Kidney glomerular epithelial cell (primary cell): ENCODE measurements at regions not wholly inside any gene's neighbourhood (a gene's known extent, or its start where the extent isn't known, plus 50 kb on each side); places are given as distances from the start of the nearest gene placed in this dataset.
"Not testable (repeated sequence)": the region's sequence is repeated elsewhere in the genome, so short reads cannot be mapped to it uniquely, and the experiment has no call there.

Source experiments
- DNase-seq: peaks from one replicate; lab custom pipeline; 2025; lab: John Stamatoyannopoulos, UW

DNA sequence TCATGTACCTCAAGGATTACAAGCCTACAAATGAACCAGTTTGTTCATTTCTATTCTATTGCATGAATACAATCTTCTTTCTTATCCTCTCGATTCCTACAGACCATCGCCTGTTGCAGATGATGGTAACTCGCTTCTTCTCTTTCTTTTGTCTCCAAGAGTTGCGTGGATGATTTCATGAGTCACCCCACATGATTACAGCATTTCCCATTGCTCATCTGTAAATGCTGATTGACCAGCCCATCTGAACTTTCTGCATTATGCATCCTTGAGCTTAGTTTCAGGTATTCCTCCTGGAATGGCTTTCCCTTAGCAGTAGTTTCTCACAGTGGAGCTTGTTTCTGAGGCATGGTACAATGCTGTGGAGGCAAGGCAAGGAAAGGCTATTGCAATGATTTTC is 109.6 kb upstream of the TOPAZ1 start:
- no peak for DNase-seq

GRCh38 chr3:44132593-44132992 is 109.1 kb upstream of the TOPAZ1 start:
- DNase-seq, result no peak

GRCh38 chr3:44136421-44136820 is 105.3 kb upstream of the TOPAZ1 start:
- no peak for DNase-seq

GRCh38 chr3:44146073-44146472 is 95.6 kb upstream of the TOPAZ1 start:
- DNase-seq, result no peak

DNA sequence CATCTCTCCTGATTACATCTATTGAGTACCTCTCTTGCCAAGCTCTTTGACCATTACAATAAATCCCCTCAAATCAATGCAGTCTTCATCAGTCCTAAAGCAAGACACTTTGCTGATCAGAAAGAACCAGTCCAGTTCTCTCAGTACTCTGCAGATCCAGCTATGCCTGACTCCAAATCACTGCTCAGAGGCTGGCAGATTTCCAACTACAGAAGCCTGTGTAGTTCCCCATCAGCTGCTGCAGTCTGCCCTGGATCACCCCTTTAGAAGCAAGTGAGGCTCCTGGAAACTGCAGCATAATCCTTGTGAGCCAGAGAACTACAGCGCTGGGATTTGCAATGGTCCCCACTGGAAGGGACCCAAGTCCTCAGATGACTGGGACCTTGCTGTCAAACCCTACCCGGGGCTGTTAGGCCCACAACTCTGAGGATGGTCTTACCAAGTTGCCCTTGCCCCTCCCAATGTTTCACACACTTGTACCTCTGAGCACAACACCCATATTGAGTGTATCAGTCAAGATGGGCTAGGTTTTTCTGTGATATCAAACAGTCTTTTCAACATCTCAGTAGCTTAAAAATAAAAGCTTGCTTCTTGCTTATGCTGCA is 81.9 kb upstream of the TOPAZ1 start:
- no peak for DNase-seq

GRCh38 chr3:44160818-44161217 is 80.9 kb upstream of the TOPAZ1 start:
- no peak for DNase-seq

DNA sequence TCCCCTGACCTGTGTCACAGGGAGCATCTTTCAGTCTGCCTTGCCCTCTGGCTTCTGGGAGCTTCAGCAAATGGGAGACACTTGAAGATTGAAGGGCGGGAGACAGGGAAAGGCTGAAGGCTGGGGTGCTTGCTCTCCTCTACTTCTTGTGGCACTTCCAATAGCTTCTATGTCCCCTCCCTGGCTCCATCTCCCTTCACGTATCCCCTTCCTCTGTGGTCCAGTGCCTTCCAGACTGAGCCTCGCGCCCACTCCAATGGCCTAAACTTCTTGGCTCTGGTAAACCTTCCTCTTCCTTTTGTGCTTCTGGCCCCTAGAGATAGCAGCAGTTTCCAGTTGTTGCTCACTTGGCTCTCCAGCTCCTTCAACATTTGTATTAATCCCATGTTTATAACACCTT is 69.8 kb upstream of the TOPAZ1 start:
- DNase-seq, result no peak

DNA sequence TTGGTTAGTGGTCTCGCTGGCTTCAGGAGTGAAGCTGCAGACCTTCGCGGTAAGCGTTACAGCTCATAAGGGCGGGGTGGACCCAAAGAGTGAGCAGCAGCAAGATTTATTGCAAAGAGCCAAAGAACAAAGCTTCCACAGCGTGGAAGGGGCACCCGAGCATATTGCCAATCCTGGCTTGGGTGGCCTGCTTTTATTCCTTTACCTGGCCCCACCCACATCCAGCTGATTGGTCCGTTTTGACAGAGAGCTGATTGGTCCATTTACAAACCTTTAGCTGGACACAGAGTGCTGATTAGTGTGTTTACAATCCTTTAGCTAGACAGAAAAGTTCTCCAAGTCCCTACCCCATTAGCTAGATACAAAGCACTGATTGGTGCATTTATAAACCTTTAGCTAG is 69.0 kb upstream of the TOPAZ1 start:
- DNase-seq, result not testable (repeated sequence)

DNA sequence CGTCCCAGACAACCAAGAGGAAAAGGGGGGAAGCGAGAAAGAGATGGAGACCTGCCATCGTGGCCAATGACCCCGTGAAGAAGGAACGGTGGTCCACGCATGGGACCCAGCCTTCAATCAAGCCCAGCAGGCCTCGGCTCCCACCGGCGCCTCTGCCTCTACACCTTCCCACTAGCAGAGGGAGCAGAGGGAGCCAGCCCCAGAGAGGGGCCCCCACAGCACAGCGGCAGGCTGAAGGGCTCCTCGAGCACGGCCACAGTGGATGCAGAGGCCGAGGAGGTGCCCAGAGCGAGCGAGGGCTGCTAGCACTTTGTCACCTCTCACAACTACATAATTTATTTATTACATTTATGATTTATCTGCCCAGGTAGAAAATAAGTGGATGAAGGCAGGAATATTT is 68.4 kb upstream of the TOPAZ1 start:
- DNase-seq, result no peak

DNA sequence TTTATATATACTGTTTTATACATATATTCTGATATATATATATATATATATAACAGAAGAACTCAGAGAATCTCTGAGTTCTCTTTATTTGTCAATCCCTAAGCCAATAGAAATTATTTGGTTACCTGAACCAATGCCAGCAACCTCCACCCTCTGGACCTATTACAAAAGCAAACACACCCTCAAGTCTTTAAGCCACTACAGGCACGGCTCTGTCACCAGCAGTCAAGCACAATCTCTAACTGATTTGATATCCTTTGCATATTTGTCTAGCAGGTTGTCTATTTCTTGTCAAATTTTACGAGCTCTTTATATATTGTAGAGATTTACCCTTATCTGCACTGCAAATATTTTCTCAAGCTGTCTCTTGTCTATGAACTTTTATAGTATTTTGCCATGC is 66.6 kb upstream of the TOPAZ1 start:
- DNase-seq, result no peak

DNA sequence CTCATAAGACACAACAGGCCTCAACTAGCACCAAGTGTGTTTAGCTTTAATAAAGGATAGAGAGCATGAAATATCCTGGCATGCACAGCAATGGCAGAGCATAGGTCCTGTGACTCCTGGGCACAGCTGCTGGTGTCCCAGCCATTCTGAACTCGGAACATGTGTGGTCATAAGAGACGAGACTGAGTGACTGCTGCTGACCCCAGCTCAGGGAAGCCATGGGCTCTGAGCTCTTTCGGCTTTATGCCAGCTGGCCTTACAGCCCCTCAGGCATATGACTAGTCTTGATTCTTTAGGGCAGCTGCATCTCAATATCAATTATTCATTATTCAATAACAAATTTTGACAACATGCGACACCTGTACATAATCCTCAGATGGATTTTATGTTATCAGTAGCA is 62.4 kb upstream of the TOPAZ1 start:
- DNase-seq, result no peak

DNA sequence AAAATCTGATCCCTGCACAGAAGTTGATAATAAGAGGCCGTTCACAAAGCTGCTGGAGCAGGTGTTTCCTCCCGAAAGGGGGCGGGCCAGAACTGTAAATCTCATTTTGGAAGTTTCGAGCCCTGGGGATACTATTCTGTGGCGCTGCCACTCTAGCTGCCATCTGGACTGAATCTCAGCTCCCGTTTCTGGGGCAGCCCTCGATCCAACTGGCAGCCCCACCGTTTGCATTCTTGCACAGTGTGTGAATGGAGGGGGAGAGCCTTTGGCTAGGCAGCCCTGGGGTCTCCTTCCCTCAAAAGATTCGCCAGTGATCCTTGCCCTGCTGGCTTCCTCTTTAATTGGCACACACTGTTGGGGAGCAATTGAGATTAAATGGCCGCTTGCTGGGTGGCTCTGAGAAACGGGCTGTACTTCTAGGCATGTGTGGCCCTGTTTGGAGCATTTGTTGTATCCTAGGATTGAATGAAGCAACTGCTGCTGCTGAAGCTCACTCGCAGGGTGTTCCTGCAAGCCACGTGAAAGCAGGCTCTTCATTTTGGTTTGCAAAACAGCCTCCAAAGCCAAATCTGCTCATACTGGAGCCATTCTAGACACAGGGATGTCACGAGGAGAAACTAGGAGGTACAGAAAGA is 57.2 kb upstream of the TOPAZ1 start:
- DNase-seq, result no peak

DNA sequence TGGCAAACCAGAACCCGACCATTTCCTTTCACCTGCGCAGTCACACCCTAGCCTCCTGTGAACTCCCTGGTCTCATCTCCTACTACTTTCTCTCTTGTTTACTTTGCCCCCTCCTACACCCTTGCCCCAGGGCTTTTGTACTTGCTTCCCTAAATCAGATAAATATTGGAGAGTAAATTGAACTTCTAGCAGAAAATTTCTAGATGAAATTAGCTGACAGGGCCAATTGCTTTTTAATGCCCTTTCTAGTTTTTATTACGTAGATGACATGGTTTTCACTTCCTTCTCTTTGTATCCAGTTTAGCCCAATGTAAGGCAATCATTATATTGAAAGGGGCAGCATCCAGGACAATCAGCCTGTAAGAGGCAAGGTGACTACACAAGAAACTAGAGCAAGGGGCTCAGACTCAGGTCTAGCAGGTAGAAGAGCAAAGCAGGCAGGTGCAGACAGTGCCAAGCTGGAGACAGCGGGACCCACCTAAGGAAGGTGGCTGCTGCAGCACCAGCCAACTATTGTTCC is 56.2 kb upstream of the TOPAZ1 start:
- DNase-seq, result no peak

DNA sequence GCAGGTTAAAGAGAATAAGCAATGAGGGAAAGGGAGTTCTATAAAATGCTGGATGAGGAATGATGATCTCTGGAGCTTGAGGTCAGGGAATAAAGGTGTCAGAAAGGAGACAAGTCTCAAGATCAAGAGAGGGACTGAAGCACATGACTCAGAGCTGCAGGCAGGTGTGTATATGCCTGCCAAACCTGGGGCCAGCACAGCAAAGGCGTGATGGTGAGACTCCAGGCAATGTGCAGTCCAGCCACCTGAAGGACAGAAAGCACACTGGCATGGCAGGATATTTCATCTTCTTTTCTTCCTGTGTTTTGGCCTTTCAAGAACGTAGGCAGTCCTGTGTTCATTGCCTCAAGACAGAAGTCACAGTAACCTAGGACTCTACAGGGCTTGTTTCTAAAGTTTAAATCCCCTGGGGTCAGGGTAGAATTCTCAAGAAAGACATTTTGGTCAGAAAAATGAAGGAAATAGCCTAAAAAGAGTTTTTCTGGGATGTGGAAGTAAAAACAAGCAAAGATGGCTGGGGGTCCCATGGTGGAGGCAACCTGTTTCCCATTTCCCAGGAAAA is 55.5 kb upstream of the TOPAZ1 start:
- DNase-seq, result no peak

DNA sequence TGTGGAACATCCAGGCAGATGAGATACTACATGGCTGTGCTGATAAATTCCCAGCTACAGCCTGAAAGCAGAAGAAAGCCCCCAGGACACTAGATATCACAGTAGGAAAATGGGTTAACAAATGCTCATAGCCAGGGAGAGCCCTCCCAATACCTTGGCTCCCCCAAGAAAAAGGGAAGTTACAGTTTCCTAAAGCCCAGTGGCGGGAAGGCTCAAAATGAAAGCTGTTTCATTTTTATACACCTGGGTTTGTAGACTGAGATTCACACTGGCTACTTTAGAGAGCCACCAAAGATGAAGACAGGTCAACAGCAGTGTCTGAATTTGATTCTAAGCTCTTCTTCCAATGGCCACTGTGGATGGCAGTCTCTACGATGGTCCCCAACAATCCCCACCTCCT is 55.0 kb upstream of the TOPAZ1 start:
- no peak for DNase-seq
